ENCODE measurements at regions not wholly inside any gene's neighbourhood (a gene's known extent, or its start where the extent isn't known, plus 50 kb on each side); places are given as distances from the start of the nearest gene placed in this dataset.
A peak's percentile ranks its signal among the peaks of the same experiment; 100 is the strongest.

GRCh38 chr3:34179716-34180115 is 381.3 kb downstream of the PDCD6IP start:
- H3K4me1 ChIP-seq (ENCODE audit: control insufficient read depth in 2 of 2, insufficient read depth in 2 of 2, low read length in 2 of 2): no peaks in the 10 kb centered on the region
- no peaks in the 10 kb centered on the region for H3K36me3 ChIP-seq (ENCODE audit: control insufficient read depth in 2 of 3, insufficient read depth in 3 of 3, low read length in 3 of 3)
- H3K4me3 Mint-ChIP-seq: no peak overlapping the region
- no peak overlapping the region for H3K27ac Mint-ChIP-seq
- H3K4me3 ChIP-seq (ENCODE audit: low read length): no peak overlapping the region
- ATAC-seq: no peak
- intact Hi-C loops (cut with micrococcal nuclease): no loop called here
- H3K27ac ChIP-seq (ENCODE audit: low read depth, low read length): no peak overlapping the region
- no peak for DNase-seq
- no peaks in the 10 kb centered on the region for H3K9me3 ChIP-seq (ENCODE audit: control insufficient read depth in 2 of 3, low read length in 3 of 3)
- no peaks in the 10 kb centered on the region for H3K27me3 ChIP-seq (ENCODE audit: control insufficient read depth in 2 of 2, insufficient read depth in 2 of 2, low read length in 2 of 2)
- no peaks in the 10 kb centered on the region for H3K9me3 Mint-ChIP-seq
- POLR2A ChIA-PET: no interaction called here
- H3K36me3 Mint-ChIP-seq: no peaks in the 10 kb centered on the region
- H3K4me1 Mint-ChIP-seq: peaks cover 0 to 10% (median 4%) of the 10 kb centered on the region in 7 donors
- peaks cover 0 to 14% (median 13%) of the 10 kb centered on the region in 5 donors for H3K27me3 Mint-ChIP-seq
- CTCF ChIA-PET: no interaction called here

- ATAC-seq (no peak), DNase-seq (no peak)
- Mint-ChIP-seq H3K27me3 (peaks cover 0 to 14% (median 13%) of the 10 kb centered on the region in 5 donors), H3K4me3 (no peak overlapping the region), H3K9me3 (no peaks in the 10 kb centered on the region), H3K27ac (no peak overlapping the region), H3K36me3 (no peaks in the 10 kb centered on the region), H3K4me1 (peaks cover 0 to 10% (median 5%) of the 10 kb centered on the region in 7 donors)
- H3K4me3 ChIP-seq (ENCODE audit: low read length): no peak overlapping the region
- no peaks in the 10 kb centered on the region for H3K9me3 ChIP-seq (ENCODE audit: control insufficient read depth in 2 of 3, low read length in 3 of 3)
- H3K36me3 ChIP-seq (ENCODE audit: control insufficient read depth in 2 of 3, insufficient read depth in 3 of 3, low read length in 3 of 3): no peaks in the 10 kb centered on the region
- no peak overlapping the region for H3K27ac ChIP-seq (ENCODE audit: low read depth, low read length)
- no peaks in the 10 kb centered on the region for H3K4me1 ChIP-seq (ENCODE audit: control insufficient read depth in 2 of 2, insufficient read depth in 2 of 2, low read length in 2 of 2)
- no peaks in the 10 kb centered on the region for H3K27me3 ChIP-seq (ENCODE audit: control insufficient read depth in 2 of 2, insufficient read depth in 2 of 2, low read length in 2 of 2)
- POLR2A ChIA-PET: no interaction called here
- CTCF ChIA-PET: no interaction called here
- intact Hi-C loops (cut with micrococcal nuclease): no loop called here
Observed at GRCh38 chr3:34180532-34180931, 382.1 kb downstream of the PDCD6IP start.

GRCh38 chr3:34183114-34183513 is 384.7 kb downstream of the PDCD6IP start:
- ATAC-seq (no peak), DNase-seq (no peak)
- peaks cover 0 to 18% (median 10%) of the 10 kb centered on the region in 5 donors for H3K27me3 Mint-ChIP-seq
- POLR2A ChIA-PET: no interaction called here
- no peaks in the 10 kb centered on the region for H3K36me3 ChIP-seq (ENCODE audit: control insufficient read depth in 2 of 3, insufficient read depth in 3 of 3, low read length in 3 of 3)
- no peaks in the 10 kb centered on the region for H3K27me3 ChIP-seq (ENCODE audit: control insufficient read depth in 2 of 2, insufficient read depth in 2 of 2, low read length in 2 of 2)
- no peak overlapping the region for H3K4me3 ChIP-seq (ENCODE audit: low read length)
- peaks cover 0 to 10% (median 5%) of the 10 kb centered on the region in 7 donors for H3K4me1 Mint-ChIP-seq
- no peaks in the 10 kb centered on the region for H3K9me3 Mint-ChIP-seq
- H3K4me3 Mint-ChIP-seq: no peak overlapping the region
- H3K27ac Mint-ChIP-seq: no peak overlapping the region
- H3K9me3 ChIP-seq (ENCODE audit: control insufficient read depth in 2 of 3, low read length in 3 of 3): no peaks in the 10 kb centered on the region
- CTCF ChIA-PET: no interaction called here
- no peaks in the 10 kb centered on the region for H3K36me3 Mint-ChIP-seq
- no peaks in the 10 kb centered on the region for H3K4me1 ChIP-seq (ENCODE audit: control insufficient read depth in 2 of 2, insufficient read depth in 2 of 2, low read length in 2 of 2)
- intact Hi-C loops (cut with micrococcal nuclease): no loop called here
- no peak overlapping the region for H3K27ac ChIP-seq (ENCODE audit: low read depth, low read length)

GRCh38 chr3:34183611-34184340 is 385.3 kb downstream of the PDCD6IP start:
- H3K4me1 ChIP-seq (ENCODE audit: control insufficient read depth in 2 of 2, insufficient read depth in 2 of 2, low read length in 2 of 2): no peaks in the 10 kb centered on the region
- POLR2A ChIA-PET: no interaction called here
- no peaks in the 10 kb centered on the region for H3K36me3 ChIP-seq (ENCODE audit: control insufficient read depth in 2 of 3, insufficient read depth in 3 of 3, low read length in 3 of 3)
- Mint-ChIP-seq H3K27ac (no peak overlapping the region), H3K4me3 (peak overlapping the region in 2 of 10 donors; percentile 13 to 53), H3K36me3 (no peaks in the 10 kb centered on the region), H3K27me3 (peaks cover 0 to 17% (median 6%) of the 10 kb centered on the region in 5 donors), H3K4me1 (peaks cover 0 to 10% (median 5%) of the 10 kb centered on the region in 7 donors), H3K9me3 (no peaks in the 10 kb centered on the region)
- no peak overlapping the region for H3K4me3 ChIP-seq (ENCODE audit: low read length)
- no peak overlapping the region for H3K27ac ChIP-seq (ENCODE audit: low read depth, low read length)
- CTCF ChIA-PET: no interaction called here
- DNase-seq: no peak
- H3K9me3 ChIP-seq (ENCODE audit: control insufficient read depth in 2 of 3, low read length in 3 of 3): no peaks in the 10 kb centered on the region
- no peaks in the 10 kb centered on the region for H3K27me3 ChIP-seq (ENCODE audit: control insufficient read depth in 2 of 2, insufficient read depth in 2 of 2, low read length in 2 of 2)
- no peak for ATAC-seq
- intact Hi-C loops (cut with micrococcal nuclease): no loop called here

- Mint-ChIP-seq H3K27me3 (peaks cover 0 to 18% (median 6%) of the 10 kb centered on the region in 5 donors), H3K4me1 (peaks cover 0 to 10% (median 5%) of the 10 kb centered on the region in 7 donors), H3K9me3 (peaks cover 0 to 2% (median 0%) of the 10 kb centered on the region in 11 donors), H3K36me3 (no peaks in the 10 kb centered on the region), H3K4me3 (no peak overlapping the region), H3K27ac (no peak overlapping the region)
- DNase-seq: no peak
- H3K4me3 ChIP-seq (ENCODE audit: low read length): no peak overlapping the region
- no peaks in the 10 kb centered on the region for H3K27me3 ChIP-seq (ENCODE audit: control insufficient read depth in 2 of 2, insufficient read depth in 2 of 2, low read length in 2 of 2)
- no peak for ATAC-seq
- no peaks in the 10 kb centered on the region for H3K9me3 ChIP-seq (ENCODE audit: control insufficient read depth in 2 of 3, low read length in 3 of 3)
- H3K4me1 ChIP-seq (ENCODE audit: control insufficient read depth in 2 of 2, insufficient read depth in 2 of 2, low read length in 2 of 2): no peaks in the 10 kb centered on the region
- POLR2A ChIA-PET: no interaction called here
- H3K36me3 ChIP-seq (ENCODE audit: control insufficient read depth in 2 of 3, insufficient read depth in 3 of 3, low read length in 3 of 3): no peaks in the 10 kb centered on the region
- intact Hi-C loops (cut with micrococcal nuclease): no loop called here
- CTCF ChIA-PET: no interaction called here
- no peak overlapping the region for H3K27ac ChIP-seq (ENCODE audit: low read depth, low read length)
Observed at GRCh38 chr3:34185301-34185700, 386.9 kb downstream of the PDCD6IP start.

DNA sequence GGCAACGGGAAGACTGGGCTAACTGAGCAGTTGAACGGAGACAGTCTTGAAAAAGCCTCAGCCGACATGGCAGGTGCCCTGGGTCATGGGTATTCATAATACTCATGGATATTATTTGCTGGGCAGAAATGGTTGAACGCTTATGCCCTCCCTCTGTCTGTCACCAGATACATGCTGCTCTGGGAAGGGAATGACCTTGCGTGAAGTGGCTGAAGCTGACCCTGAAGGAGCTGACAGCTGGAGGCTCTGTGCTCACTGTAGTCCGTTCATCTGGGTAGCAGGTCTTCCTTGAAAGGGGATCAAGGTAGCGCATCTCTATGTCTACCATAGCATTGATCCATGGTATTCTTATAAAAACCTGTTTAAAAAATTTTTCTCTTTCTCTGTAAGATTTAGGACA is 390.7 kb downstream of the PDCD6IP start:
- H3K4me3 Mint-ChIP-seq: no peak overlapping the region
- POLR2A ChIA-PET: no interaction called here
- intact Hi-C loops (cut with micrococcal nuclease): no loop called here

DNA sequence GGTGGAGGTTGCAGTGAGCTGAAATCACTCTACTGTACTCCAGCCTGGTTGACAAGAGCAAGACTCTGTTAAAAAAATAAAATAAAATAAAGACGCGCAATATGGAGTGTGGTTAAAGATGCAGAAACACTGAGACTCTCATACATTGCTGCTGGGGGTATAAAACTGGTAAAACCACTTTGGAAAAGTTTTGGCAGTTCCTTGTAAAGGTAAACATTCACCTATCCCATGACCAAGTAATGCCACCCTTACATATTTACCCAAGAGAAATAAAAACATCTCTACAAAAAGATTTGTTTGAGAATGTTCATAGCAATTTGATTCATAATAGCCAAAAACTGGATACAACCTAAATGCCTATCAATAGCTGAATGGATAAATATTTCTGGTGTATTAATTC is 398.5 kb downstream of the PDCD6IP start:
- Histone ChIP-seq H3K4me1 (ENCODE audit: control insufficient read depth in 2 of 2, insufficient read depth in 2 of 2, low read length in 2 of 2) (no peaks in the 10 kb centered on the region), H3K4me3 (ENCODE audit: low read length) (no peak overlapping the region), H3K36me3 (ENCODE audit: control insufficient read depth in 2 of 3, insufficient read depth in 3 of 3, low read length in 3 of 3) (no peaks in the 10 kb centered on the region), H3K27ac (ENCODE audit: low read depth, low read length) (no peak overlapping the region), H3K27me3 (ENCODE audit: control insufficient read depth in 2 of 2, insufficient read depth in 2 of 2, low read length in 2 of 2) (no peaks in the 10 kb centered on the region), H3K9me3 (ENCODE audit: control insufficient read depth in 2 of 3, low read length in 3 of 3) (no peaks in the 10 kb centered on the region)
- H3K9me3 Mint-ChIP-seq: no peaks in the 10 kb centered on the region
- ATAC-seq (no peak), DNase-seq (no peak)
- no peaks in the 10 kb centered on the region for H3K27me3 Mint-ChIP-seq
- intact Hi-C loops (cut with micrococcal nuclease): no loop called here
- CTCF ChIA-PET: no interaction called here
- H3K27ac Mint-ChIP-seq: no peak overlapping the region
- peaks cover 0 to 4% (median 0%) of the 10 kb centered on the region in 7 donors for H3K4me1 Mint-ChIP-seq
- H3K36me3 Mint-ChIP-seq: no peaks in the 10 kb centered on the region
- POLR2A ChIA-PET: no interaction called here
- no peak overlapping the region for H3K4me3 Mint-ChIP-seq

More for the DNA sequence above, 390.7 kb downstream of the PDCD6IP start:
- H3K36me3 Mint-ChIP-seq: no peaks in the 10 kb centered on the region
- no peaks in the 10 kb centered on the region for H3K4me1 ChIP-seq (ENCODE audit: control insufficient read depth in 2 of 2, insufficient read depth in 2 of 2, low read length in 2 of 2)
- no peak for DNase-seq
- no peaks in the 10 kb centered on the region for H3K36me3 ChIP-seq (ENCODE audit: control insufficient read depth in 2 of 3, insufficient read depth in 3 of 3, low read length in 3 of 3)
- H3K4me3 ChIP-seq (ENCODE audit: low read length): no peak overlapping the region
- H3K9me3 ChIP-seq (ENCODE audit: control insufficient read depth in 2 of 3, low read length in 3 of 3): no peaks in the 10 kb centered on the region
- H3K27ac Mint-ChIP-seq: no peak overlapping the region
- H3K27ac ChIP-seq (ENCODE audit: low read depth, low read length): no peak overlapping the region
- H3K9me3 Mint-ChIP-seq: peaks cover 0 to 2% (median 0%) of the 10 kb centered on the region in 11 donors
- no peaks in the 10 kb centered on the region for H3K27me3 ChIP-seq (ENCODE audit: control insufficient read depth in 2 of 2, insufficient read depth in 2 of 2, low read length in 2 of 2)
- H3K4me1 Mint-ChIP-seq: peaks cover 0 to 5% (median 2%) of the 10 kb centered on the region in 7 donors
- ATAC-seq: no peak
- H3K27me3 Mint-ChIP-seq: peaks cover 0 to 17% (median 4%) of the 10 kb centered on the region in 5 donors
- CTCF ChIA-PET: no interaction called here

Data from naive thymus-derived CD4-positive, alpha-beta T cell (primary cell).